ENCODE measurements at regions not wholly inside any gene's neighbourhood (a gene's known extent, or its start where the extent isn't known, plus 50 kb on each side); places are given as distances from the start of the nearest gene placed in this dataset.

DNA sequence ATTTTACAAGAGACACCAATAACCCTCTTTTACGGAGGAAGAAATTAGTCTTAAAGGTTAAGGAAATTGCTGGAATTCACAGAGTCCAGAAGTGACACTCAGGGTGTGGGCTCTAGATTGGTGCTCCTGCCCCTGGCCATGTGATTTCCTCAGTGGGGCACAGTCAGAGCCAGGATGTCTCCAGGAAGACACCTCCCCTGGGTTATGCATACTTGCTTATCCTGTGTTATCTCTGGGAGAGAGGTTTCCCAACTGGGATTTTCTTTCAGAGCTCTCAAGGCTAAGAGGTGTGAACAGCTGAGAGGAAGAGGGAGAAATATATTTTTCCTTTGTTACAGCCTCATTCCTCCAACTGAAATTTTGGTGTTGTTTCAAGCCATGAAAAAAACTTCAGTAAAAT, 125.6 kb upstream of the CELF4 start:
- DNase-seq (ENCODE audit: unreplicated experiment) = no peak
- ChIA-PET CTCF (interaction anchor here (1.2 kb wide), 1 partner anchor 13 kb away, joined by 3 read pairs; no protein-coding TSS in a partner anchor), POLR2A (interaction anchor here (0.6 kb wide), 1 partner anchor 1205 kb away, joined by 4 read pairs; no protein-coding TSS in a partner anchor)
- no TSS peak for BruUV-seq (replicated peaks)
- Mint-ChIP-seq H3K4me3 (ENCODE audit: unreplicated experiment) (no peak overlapping the region), H3K9me3 (ENCODE audit: unreplicated experiment) (peaks cover 14% of the 10 kb centered on the region), H3K27me3 (ENCODE audit: insufficient read depth, unreplicated experiment) (no peaks in the 10 kb centered on the region), H3K36me3 (ENCODE audit: insufficient read depth, unreplicated experiment) (no peaks in the 10 kb centered on the region), H3K27ac (ENCODE audit: low read depth, unreplicated experiment) (no peak overlapping the region), H3K4me1 (ENCODE audit: insufficient read depth, unreplicated experiment) (no peaks in the 10 kb centered on the region)
- intact Hi-C loops (cut with micrococcal nuclease) = no loop called here
- TF ChIP-seq, protein P1, sequence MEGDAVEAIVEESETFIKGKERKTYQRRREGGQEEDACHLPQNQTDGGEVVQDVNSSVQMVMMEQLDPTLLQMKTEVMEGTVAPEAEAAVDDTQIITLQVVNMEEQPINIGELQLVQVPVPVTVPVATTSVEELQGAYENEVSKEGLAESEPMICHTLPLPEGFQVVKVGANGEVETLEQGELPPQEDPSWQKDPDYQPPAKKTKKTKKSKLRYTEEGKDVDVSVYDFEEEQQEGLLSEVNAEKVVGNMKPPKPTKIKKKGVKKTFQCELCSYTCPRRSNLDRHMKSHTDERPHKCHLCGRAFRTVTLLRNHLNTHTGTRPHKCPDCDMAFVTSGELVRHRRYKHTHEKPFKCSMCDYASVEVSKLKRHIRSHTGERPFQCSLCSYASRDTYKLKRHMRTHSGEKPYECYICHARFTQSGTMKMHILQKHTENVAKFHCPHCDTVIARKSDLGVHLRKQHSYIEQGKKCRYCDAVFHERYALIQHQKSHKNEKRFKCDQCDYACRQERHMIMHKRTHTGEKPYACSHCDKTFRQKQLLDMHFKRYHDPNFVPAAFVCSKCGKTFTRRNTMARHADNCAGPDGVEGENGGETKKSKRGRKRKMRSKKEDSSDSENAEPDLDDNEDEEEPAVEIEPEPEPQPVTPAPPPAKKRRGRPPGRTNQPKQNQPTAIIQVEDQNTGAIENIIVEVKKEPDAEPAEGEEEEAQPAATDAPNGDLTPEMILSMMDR (IDR thresholded peaks at IDR 0.05; ENCODE audit: unreplicated experiment) = no peak

DNA sequence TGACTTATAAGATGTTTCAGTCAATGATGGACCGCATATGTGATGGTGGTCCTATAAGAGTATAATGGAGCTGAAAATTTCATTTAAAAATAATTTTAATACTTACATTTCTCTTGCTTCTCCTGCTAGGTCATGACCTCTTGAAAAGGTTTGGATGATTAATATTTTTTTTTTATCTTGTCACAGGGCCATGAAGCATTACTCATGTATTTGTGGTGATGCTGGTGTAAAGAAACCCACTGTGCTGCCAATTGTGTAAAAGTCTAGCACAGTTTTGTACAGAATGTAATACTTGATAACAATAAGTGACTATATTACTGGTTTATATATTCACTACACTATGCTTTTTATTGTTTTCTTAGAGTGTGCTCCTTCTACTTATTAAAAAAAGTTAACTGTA, 124.2 kb upstream of the CELF4 start:
- peak; percentile 27 for DNase-seq (ENCODE audit: unreplicated experiment)
- no TSS peak for BruUV-seq (replicated peaks)
- H3K4me3 Mint-ChIP-seq (ENCODE audit: unreplicated experiment) = no peak overlapping the region
- H3K27me3 Mint-ChIP-seq (ENCODE audit: insufficient read depth, unreplicated experiment) = no peaks in the 10 kb centered on the region
- CTCF ChIA-PET = interaction anchor here (1.0 kb wide), 1 partner anchor 14 kb away, joined by 3 read pairs; no protein-coding TSS in a partner anchor
- intact Hi-C loops (cut with micrococcal nuclease) = no loop called here
- peaks cover 14% of the 10 kb centered on the region for H3K9me3 Mint-ChIP-seq (ENCODE audit: unreplicated experiment)
- H3K27ac Mint-ChIP-seq (ENCODE audit: low read depth, unreplicated experiment) = no peak overlapping the region
- no peaks in the 10 kb centered on the region for H3K4me1 Mint-ChIP-seq (ENCODE audit: insufficient read depth, unreplicated experiment)
- TF ChIP-seq, protein P1 (IDR thresholded peaks at IDR 0.05; ENCODE audit: unreplicated experiment) = no peak
- no peaks in the 10 kb centered on the region for H3K36me3 Mint-ChIP-seq (ENCODE audit: insufficient read depth, unreplicated experiment)
- POLR2A ChIA-PET = interaction anchor here (0.6 kb wide), 2 partner anchors 29 to 63 kb away, joined by 3 to 5 read pairs; no protein-coding TSS in a partner anchor

DNA sequence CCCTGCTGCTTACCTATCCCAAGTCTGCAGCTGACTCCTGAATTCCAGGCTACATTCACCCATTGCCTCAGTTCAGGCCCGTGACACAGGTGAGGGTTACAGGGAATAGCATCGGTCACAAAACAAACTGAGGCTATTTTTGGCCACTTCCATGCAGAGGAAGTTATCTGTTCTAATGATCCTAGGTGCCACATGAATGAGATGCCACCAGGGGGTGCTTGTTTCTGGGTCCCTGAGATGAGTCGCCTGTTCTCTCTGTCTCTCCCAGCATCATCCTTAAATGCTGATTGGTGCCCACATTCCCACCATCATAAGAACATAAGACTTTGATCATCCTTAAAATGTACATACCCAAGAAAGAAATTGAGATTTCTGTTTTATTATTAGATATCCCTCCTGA, 119.0 kb upstream of the CELF4 start:
- intact Hi-C loops (cut with micrococcal nuclease) = no loop called here
- H3K4me3 Mint-ChIP-seq (ENCODE audit: unreplicated experiment) = no peak overlapping the region
- no peaks in the 10 kb centered on the region for H3K36me3 Mint-ChIP-seq (ENCODE audit: insufficient read depth, unreplicated experiment)
- H3K27ac Mint-ChIP-seq (ENCODE audit: low read depth, unreplicated experiment) = no peak overlapping the region
- peaks cover 7% of the 10 kb centered on the region for H3K9me3 Mint-ChIP-seq (ENCODE audit: unreplicated experiment)
- TF ChIP-seq, protein P1 (IDR thresholded peaks at IDR 0.05; ENCODE audit: unreplicated experiment) = no peak
- no peak for DNase-seq (ENCODE audit: unreplicated experiment)
- BruUV-seq (replicated peaks) = no TSS peak
- no peaks in the 10 kb centered on the region for H3K27me3 Mint-ChIP-seq (ENCODE audit: insufficient read depth, unreplicated experiment)
- POLR2A ChIA-PET = no interaction called here
- CTCF ChIA-PET = interaction anchor here (1.0 kb wide), 1 partner anchor 103 kb away, joined by 3 read pairs; no protein-coding TSS in a partner anchor
- H3K4me1 Mint-ChIP-seq (ENCODE audit: insufficient read depth, unreplicated experiment) = no peaks in the 10 kb centered on the region

DNA sequence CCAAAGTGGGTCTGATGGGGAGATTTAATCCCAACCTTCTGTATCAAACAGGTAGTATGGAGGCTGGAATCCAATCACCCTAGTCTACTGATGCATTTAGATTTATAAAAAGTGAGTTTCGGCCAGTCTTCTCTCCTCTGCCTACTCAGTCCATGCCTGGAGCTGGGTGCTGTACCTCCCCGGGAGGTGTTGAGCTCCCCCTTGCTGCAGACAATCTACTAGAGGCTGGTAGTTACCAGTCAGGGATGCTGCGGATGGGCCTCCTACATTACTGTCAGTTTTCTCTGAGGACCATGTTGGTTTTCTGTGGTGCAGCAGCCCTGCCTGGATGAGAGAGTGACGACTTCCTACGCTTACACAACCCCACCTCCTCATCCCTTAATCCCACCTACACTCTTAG, 118.6 kb upstream of the CELF4 start:
- Mint-ChIP-seq H3K36me3 (ENCODE audit: insufficient read depth, unreplicated experiment) (no peaks in the 10 kb centered on the region), H3K27me3 (ENCODE audit: insufficient read depth, unreplicated experiment) (no peaks in the 10 kb centered on the region), H3K4me1 (ENCODE audit: insufficient read depth, unreplicated experiment) (no peaks in the 10 kb centered on the region), H3K27ac (ENCODE audit: low read depth, unreplicated experiment) (no peak overlapping the region), H3K4me3 (ENCODE audit: unreplicated experiment) (no peak overlapping the region), H3K9me3 (ENCODE audit: unreplicated experiment) (peaks cover 7% of the 10 kb centered on the region)
- POLR2A ChIA-PET = no interaction called here
- TF ChIP-seq, protein P1 (IDR thresholded peaks at IDR 0.05; ENCODE audit: unreplicated experiment) = no peak
- DNase-seq (ENCODE audit: unreplicated experiment) = no peak
- BruUV-seq (replicated peaks) = no TSS peak
- CTCF ChIA-PET = interaction anchor here (1.0 kb wide), 1 partner anchor 103 kb away, joined by 3 read pairs; no protein-coding TSS in a partner anchor
- intact Hi-C loops (cut with micrococcal nuclease) = no loop called here

All from MCF 10A (cell line).